ENCODE measurements at regions not wholly inside any gene's neighbourhood (a gene's known extent, or its start where the extent isn't known, plus 50 kb on each side); places are given as distances from the start of the nearest gene placed in this dataset.

DNA sequence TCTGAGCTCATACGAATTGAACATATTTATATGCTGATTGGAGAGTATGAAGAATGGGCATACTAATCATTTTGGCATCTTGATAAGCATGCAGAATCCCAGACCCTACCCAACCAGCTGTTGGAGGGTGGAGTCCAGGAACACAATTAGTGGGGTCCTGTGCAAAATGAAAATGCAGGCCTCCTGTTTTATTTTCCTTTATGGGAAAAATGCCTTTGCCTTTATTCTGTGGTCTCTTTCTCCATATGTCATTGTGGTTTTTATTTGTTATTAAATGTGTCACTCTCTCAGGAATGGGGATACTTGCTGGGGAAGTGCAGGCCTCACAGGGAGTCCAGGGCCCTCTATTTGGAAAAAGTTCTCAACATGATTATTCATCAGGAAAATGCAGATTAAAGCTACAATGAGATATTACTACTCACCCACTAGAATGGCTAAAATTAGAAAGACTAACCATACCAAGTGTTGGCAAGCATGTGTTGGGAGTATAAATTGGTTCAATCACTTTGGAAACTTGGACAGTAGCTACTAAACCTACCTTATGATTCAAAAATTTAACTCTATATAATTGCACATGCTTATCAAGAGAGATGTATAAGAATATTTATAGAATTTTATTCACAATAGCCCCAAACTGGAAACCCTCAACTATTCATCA is 185.1 kb upstream of the FOXN2 start:
- TF ChIP-seq, protein P1, sequence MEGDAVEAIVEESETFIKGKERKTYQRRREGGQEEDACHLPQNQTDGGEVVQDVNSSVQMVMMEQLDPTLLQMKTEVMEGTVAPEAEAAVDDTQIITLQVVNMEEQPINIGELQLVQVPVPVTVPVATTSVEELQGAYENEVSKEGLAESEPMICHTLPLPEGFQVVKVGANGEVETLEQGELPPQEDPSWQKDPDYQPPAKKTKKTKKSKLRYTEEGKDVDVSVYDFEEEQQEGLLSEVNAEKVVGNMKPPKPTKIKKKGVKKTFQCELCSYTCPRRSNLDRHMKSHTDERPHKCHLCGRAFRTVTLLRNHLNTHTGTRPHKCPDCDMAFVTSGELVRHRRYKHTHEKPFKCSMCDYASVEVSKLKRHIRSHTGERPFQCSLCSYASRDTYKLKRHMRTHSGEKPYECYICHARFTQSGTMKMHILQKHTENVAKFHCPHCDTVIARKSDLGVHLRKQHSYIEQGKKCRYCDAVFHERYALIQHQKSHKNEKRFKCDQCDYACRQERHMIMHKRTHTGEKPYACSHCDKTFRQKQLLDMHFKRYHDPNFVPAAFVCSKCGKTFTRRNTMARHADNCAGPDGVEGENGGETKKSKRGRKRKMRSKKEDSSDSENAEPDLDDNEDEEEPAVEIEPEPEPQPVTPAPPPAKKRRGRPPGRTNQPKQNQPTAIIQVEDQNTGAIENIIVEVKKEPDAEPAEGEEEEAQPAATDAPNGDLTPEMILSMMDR (conservative IDR thresholded peaks at IDR 0.05; ENCODE audit: low read depth in 2 of 2), result no peak
- TF ChIP-seq, protein P2, sequence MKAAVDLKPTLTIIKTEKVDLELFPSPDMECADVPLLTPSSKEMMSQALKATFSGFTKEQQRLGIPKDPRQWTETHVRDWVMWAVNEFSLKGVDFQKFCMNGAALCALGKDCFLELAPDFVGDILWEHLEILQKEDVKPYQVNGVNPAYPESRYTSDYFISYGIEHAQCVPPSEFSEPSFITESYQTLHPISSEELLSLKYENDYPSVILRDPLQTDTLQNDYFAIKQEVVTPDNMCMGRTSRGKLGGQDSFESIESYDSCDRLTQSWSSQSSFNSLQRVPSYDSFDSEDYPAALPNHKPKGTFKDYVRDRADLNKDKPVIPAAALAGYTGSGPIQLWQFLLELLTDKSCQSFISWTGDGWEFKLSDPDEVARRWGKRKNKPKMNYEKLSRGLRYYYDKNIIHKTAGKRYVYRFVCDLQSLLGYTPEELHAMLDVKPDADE (IDR thresholded peaks at IDR 0.05), result no peak
- no peak for TF ChIP-seq POLR2AphosphoS5 (IDR thresholded peaks at IDR 0.05; ENCODE audit: low read depth)

Data from GM23338 (cell line).